GM12878 (cell line): ENCODE measurements at regions not wholly inside any gene's neighbourhood (a gene's known extent, or its start where the extent isn't known, plus 50 kb on each side); places are given as distances from the start of the nearest gene placed in this dataset.

ENCODE experiments used
- ATAC-seq: fragments of 200-7000 bp; cut with Tn5 transposase; 3 replicates; pipeline ENCODE4 v1.9.1; 2020; ENCODE audit warnings: mild to moderate bottlenecking, moderate library complexity
- BruUV-seq: library from RNA; stranded (reverse); fragments of 400-500 nt; replicated peaks from 2 replicates; lab custom pipeline; 2021; lab: Mats Ljungman, UMichigan
- CTCF ChIA-PET: fragments of 300-600 bp; sonication (Branson Sonifier 250); formaldehyde crosslinking; extraction: SDS; loops from one replicate; lab custom pipeline; 2021; ENCODE audit warnings: inconsistent platforms; lab: Yijun Ruan, JAX
- POLR2A ChIA-PET: fragments of 350-600 bp; formaldehyde crosslinking; extraction: SDS; loops from one replicate; lab custom pipeline; 2021; ENCODE audit warnings: inconsistent platforms; lab: Charles Lee
- RAD21 ChIA-PET: fragments of 300-600 bp; sonication (Branson Sonifier 250); formaldehyde crosslinking; loops from one replicate; lab custom pipeline; 2023; ENCODE audit warnings: antibody characterized with exemption; ENCODE audit not compliant: unreplicated experiment; lab: Charles Lee
- SMC1A ChIA-PET: fragments of 300-600 bp; sonication (Branson Sonifier 250); formaldehyde crosslinking; loops from one replicate; lab custom pipeline; 2023; ENCODE audit not compliant: unreplicated experiment, uncharacterized antibody; lab: Charles Lee
- DNase-seq: peaks from one replicate; pipeline ENCODE4 v3.0.0-alpha.2; 2011; ENCODE audit warnings: low read depth, low spot score
- FAIRE-seq: peaks from 3 replicates; lab custom pipeline; 2011; peaks lifted over from hg19 to GRCh38; lab: Jason Lieb, UNC
- H2AFZ ChIP-seq: 2 replicates; pipeline ENCODE4 v1.6.0; 2011; ENCODE audit warnings: low read depth, low read length, control low read depth; ENCODE audit not compliant: control insufficient read depth
- H3K27ac ChIP-seq: 2 replicates; pipeline ENCODE4 v1.5.1; 2011; ENCODE audit warnings: control low read depth; ENCODE audit not compliant: control insufficient read depth, insufficient read depth
- H3K27me3 ChIP-seq, 2 experiments: replicated peaks in 1 of 2; 2 replicates each; pipeline versions ENCODE4 v1.6.0 to v1.6.1; 2011; ENCODE audit warnings: low read length in 1 of 2; ENCODE audit not compliant: control insufficient read depth in 2 of 2, insufficient read depth in 2 of 2
- H3K36me3 ChIP-seq, 2 experiments: 2 replicates each; pipeline ENCODE4 v1.5.1; 2011; ENCODE audit warnings: low read length in 1 of 2; ENCODE audit not compliant: control insufficient read depth in 2 of 2, insufficient read depth in 2 of 2
- H3K4me1 ChIP-seq: 2 replicates; pipeline ENCODE4 v1.6.1; 2011; ENCODE audit warnings: mild to moderate bottlenecking, low read length, moderate library complexity, mixed read lengths; ENCODE audit not compliant: control insufficient read depth, insufficient read depth
- H3K4me2 ChIP-seq: 2 replicates; pipeline ENCODE4 v1.6.0; 2011; ENCODE audit warnings: control low read depth; ENCODE audit not compliant: control insufficient read depth, insufficient read depth
- H3K4me3 ChIP-seq: fragments of 200-600 bp; sonication (generic); 2 replicates; pipeline ENCODE4 v1.5.1; 2016
- H3K79me2 ChIP-seq: 2 replicates; pipeline ENCODE4 v1.6.0; 2011; ENCODE audit warnings: low read length; ENCODE audit not compliant: control insufficient read depth, insufficient read depth
- H3K9ac ChIP-seq: 2 replicates; pipeline ENCODE4 v1.8.0; 2011; ENCODE audit warnings: low read length, control low read depth, mixed read lengths; ENCODE audit not compliant: control insufficient read depth, insufficient read depth
- H3K9me3 ChIP-seq: replicated peaks from 3 replicates; pipeline ENCODE4 v1.5.1; 2011; ENCODE audit warnings: mild to moderate bottlenecking, low read length; ENCODE audit not compliant: control insufficient read depth, insufficient read depth
- H4K20me1 ChIP-seq: 2 replicates; pipeline ENCODE4 v1.6.0; 2011; ENCODE audit not compliant: control insufficient read depth, insufficient read depth
- ASH2L ChIP-seq: fragments of 300-600, 200-600 bp; sonication (generic); IDR thresholded peaks from 2 replicates; pipeline ENCODE4 v1.6.1; 2017; ENCODE audit warnings: low read depth, mild to moderate bottlenecking, borderline replicate concordance
- BACH1 ChIP-seq: fragments of 450-650 bp; IDR thresholded peaks from 2 replicates; pipeline ENCODE4 v1.6.1; 2017; ENCODE audit warnings: mild to moderate bottlenecking, borderline replicate concordance
- CBX5 ChIP-seq: sonication (generic); IDR thresholded peaks from 2 replicates; pipeline ENCODE4 v1.6.1; 2016; ENCODE audit warnings: low read depth, moderate library complexity, mild to moderate bottlenecking, inconsistent platforms
- NBN ChIP-seq: fragments of 450-650 bp; IDR thresholded peaks from 2 replicates; pipeline ENCODE4 v1.6.1; 2016
- POU2F2 ChIP-seq: IDR thresholded peaks from 3 replicates; pipeline ENCODE4 v1.6.1; 2011; ENCODE audit warnings: low read depth, mild to moderate bottlenecking, low read length, borderline replicate concordance
- RAD51 ChIP-seq: fragments of 450-650 bp; IDR thresholded peaks from 2 replicates; pipeline ENCODE4 v1.6.1; 2016; ENCODE audit warnings: moderate library complexity, mild to moderate bottlenecking, inconsistent platforms
- SIN3A ChIP-seq: IDR thresholded peaks from 2 replicates; pipeline ENCODE4 v1.6.1; 2012; ENCODE audit warnings: low read depth, low read length, improper control_type of control experiment
- WGBS: methylation state at CpG from one replicate; pipeline ENCODE4 v1.1.6; 2016; ENCODE audit warnings: low lambda C conversion rate; ENCODE audit not compliant: insufficient replicate concordance, insufficient coverage; ENCODE audit errors: missing lambda C conversion rate; 5-methylcytosine and 5-hydroxymethylcytosine counted together
- in situ Hi-C: fragments of 300-500 bp; cut with MboI; formaldehyde crosslinking; loops from 9 replicates; pipeline ENCODE4 v1.14.3; 2018; ENCODE audit warnings: mixed read lengths
- intact Hi-C: fragments of 100-400 bp; cut with micrococcal nuclease; formaldehyde crosslinking; loops from one replicate; pipeline ENCODE4 v1.14.2; 2022; ENCODE audit not compliant: unreplicated experiment
- TF ChIP-seq, protein P1 (sequence below): fragments of 450-650 bp; IDR thresholded peaks from 2 replicates; pipeline ENCODE4 v1.6.1; 2018; ENCODE audit warnings: borderline replicate concordance, mild to moderate bottlenecking; ENCODE audit not compliant: partially characterized antibody
- TF ChIP-seq, protein P2 (sequence below): fragments of 450-650 bp; conservative IDR thresholded peaks from 2 replicates; pipeline ENCODE4 v1.6.1; 2017; ENCODE audit warnings: mild to moderate bottlenecking, moderate library complexity
- TF ChIP-seq, protein P3 (sequence below): IDR thresholded peaks from 2 replicates; pipeline ENCODE4 v1.6.1; 2012; ENCODE audit warnings: low read depth, low read length, improper control_type of control experiment
- TF ChIP-seq, protein P4 (sequence below), 3 experiments: IDR thresholded peaks in 2 of 3; conservative IDR thresholded peaks in 1 of 3; 2 replicates each; pipeline ENCODE4 v1.5.1; 2011; ENCODE audit warnings: low read depth in 3 of 3, low read length in 3 of 3, mild to moderate bottlenecking in 3 of 3, control low read depth in 2 of 3, moderate library complexity in 2 of 3, inconsistent platforms in 1 of 3, mixed read lengths in 1 of 3; ENCODE audit not compliant: control insufficient read depth in 2 of 3, insufficient read depth in 1 of 3; ENCODE audit errors: extremely low read depth in 1 of 3

GRCh38 chr5:174903172-174903732 lies 178.9 kb downstream of the MSX2 start:
- H4K20me1 ChIP-seq, result no peaks in the 10 kb centered on the region
- no peak for DNase-seq
- H3K9ac ChIP-seq, result no peak overlapping the region
- ChIA-PET RAD21 (no interaction called here), SMC1A (no interaction called here), CTCF (no interaction called here)
- in situ Hi-C loops, result no loop called here
- intact Hi-C loops, result no loop called here
- no peaks in the 10 kb centered on the region for H3K9me3 ChIP-seq
- no peak overlapping the region for H2AFZ ChIP-seq
- no peak for TF ChIP-seq ASH2L
- TF ChIP-seq RAD51, result no peak
- TF ChIP-seq, protein P1, sequence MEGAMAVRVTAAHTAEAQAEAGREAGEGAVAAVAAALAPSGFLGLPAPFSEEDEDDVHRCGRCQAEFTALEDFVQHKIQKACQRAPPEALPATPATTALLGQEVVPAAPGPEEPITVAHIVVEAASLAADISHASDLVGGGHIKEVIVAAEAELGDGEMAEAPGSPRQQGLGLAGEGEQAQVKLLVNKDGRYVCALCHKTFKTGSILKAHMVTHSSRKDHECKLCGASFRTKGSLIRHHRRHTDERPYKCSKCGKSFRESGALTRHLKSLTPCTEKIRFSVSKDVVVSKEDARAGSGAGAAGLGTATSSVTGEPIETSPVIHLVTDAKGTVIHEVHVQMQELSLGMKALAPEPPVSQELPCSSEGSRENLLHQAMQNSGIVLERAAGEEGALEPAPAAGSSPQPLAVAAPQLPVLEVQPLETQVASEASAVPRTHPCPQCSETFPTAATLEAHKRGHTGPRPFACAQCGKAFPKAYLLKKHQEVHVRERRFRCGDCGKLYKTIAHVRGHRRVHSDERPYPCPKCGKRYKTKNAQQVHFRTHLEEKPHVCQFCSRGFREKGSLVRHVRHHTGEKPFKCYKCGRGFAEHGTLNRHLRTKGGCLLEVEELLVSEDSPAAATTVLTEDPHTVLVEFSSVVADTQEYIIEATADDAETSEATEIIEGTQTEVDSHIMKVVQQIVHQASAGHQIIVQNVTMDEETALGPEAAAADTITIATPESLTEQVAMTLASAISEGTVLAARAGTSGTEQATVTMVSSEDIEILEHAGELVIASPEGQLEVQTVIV, result no peak
- TF ChIP-seq, protein P2, sequence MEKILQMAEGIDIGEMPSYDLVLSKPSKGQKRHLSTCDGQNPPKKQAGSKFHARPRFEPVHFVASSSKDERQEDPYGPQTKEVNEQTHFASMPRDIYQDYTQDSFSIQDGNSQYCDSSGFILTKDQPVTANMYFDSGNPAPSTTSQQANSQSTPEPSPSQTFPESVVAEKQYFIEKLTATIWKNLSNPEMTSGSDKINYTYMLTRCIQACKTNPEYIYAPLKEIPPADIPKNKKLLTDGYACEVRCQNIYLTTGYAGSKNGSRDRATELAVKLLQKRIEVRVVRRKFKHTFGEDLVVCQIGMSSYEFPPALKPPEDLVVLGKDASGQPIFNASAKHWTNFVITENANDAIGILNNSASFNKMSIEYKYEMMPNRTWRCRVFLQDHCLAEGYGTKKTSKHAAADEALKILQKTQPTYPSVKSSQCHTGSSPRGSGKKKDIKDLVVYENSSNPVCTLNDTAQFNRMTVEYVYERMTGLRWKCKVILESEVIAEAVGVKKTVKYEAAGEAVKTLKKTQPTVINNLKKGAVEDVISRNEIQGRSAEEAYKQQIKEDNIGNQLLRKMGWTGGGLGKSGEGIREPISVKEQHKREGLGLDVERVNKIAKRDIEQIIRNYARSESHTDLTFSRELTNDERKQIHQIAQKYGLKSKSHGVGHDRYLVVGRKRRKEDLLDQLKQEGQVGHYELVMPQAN, result no peak
- TF ChIP-seq, protein P3, sequence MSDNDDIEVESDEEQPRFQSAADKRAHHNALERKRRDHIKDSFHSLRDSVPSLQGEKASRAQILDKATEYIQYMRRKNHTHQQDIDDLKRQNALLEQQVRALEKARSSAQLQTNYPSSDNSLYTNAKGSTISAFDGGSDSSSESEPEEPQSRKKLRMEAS, result no peak
- TF ChIP-seq, protein P4, sequence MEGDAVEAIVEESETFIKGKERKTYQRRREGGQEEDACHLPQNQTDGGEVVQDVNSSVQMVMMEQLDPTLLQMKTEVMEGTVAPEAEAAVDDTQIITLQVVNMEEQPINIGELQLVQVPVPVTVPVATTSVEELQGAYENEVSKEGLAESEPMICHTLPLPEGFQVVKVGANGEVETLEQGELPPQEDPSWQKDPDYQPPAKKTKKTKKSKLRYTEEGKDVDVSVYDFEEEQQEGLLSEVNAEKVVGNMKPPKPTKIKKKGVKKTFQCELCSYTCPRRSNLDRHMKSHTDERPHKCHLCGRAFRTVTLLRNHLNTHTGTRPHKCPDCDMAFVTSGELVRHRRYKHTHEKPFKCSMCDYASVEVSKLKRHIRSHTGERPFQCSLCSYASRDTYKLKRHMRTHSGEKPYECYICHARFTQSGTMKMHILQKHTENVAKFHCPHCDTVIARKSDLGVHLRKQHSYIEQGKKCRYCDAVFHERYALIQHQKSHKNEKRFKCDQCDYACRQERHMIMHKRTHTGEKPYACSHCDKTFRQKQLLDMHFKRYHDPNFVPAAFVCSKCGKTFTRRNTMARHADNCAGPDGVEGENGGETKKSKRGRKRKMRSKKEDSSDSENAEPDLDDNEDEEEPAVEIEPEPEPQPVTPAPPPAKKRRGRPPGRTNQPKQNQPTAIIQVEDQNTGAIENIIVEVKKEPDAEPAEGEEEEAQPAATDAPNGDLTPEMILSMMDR (IDR thresholded peaks at IDR 0.05 in 2 of 3, conservative IDR thresholded peaks at IDR 0.05 in 1 of 3; ENCODE audit: control insufficient read depth in 2 of 3, extremely low read depth in 1 of 3, insufficient read depth in 1 of 3, low read depth in 3 of 3, low read length in 3 of 3), result no peak
- no peak for TF ChIP-seq BACH1
- no peak for TF ChIP-seq NBN
- no peak for TF ChIP-seq CBX5
- TF ChIP-seq SIN3A, result no peak
- TF ChIP-seq POU2F2, result no peak
- TF ChIP-seq, all 136 proteins: peak for 0
- WGBS, result 24% methylated on average over 1 of the region's 1 CpG
- no peak overlapping the region for H3K4me3 ChIP-seq
- H3K27ac ChIP-seq, result no peak overlapping the region
- ATAC-seq (no peak), FAIRE-seq (no peak)
- POLR2A ChIA-PET, result no interaction called here
- no peaks in the 10 kb centered on the region for H3K4me1 ChIP-seq
- H3K79me2 ChIP-seq, result no peaks in the 10 kb centered on the region
- H3K27me3 ChIP-seq, result no peaks in the 10 kb centered on the region
- no TSS peak for BruUV-seq
- no peak overlapping the region for H3K4me2 ChIP-seq
- H3K36me3 ChIP-seq, result no peaks in the 10 kb centered on the region
